T-helper 1 cell treated with Interleukin-12 subunit alpha and Interleukin-12 subunit beta and Interleukin-4 antibody, amounts not matched to agents 30 μg/mL and 1 μg/mL, for 36 hours (primary cell): ENCODE measurements at regions not wholly inside any gene's neighbourhood (a gene's known extent, or its start where the extent isn't known, plus 50 kb on each side); places are given as distances from the start of the nearest gene placed in this dataset.
"Not testable (repeated sequence)": the region's sequence is repeated elsewhere in the genome, so short reads cannot be mapped to it uniquely, and the experiment has no call there.

ENCODE experiments used
- H3K27ac Mint-ChIP-seq: one replicate; pipeline ENCODE4 v1.8.0; 2021; ENCODE audit warnings: mild to moderate bottlenecking, mixed read lengths
- H3K27me3 Mint-ChIP-seq: one replicate; pipeline ENCODE4 v1.8.0; 2021; ENCODE audit warnings: low read depth, mixed read lengths
- H3K36me3 Mint-ChIP-seq: one replicate; pipeline ENCODE4 v1.8.0; 2021; ENCODE audit warnings: low read depth, mixed read lengths
- H3K4me1 Mint-ChIP-seq: one replicate; pipeline ENCODE4 v1.8.0; 2021; ENCODE audit warnings: low read depth, mixed read lengths
- H3K4me3 Mint-ChIP-seq: one replicate; pipeline ENCODE4 v1.8.0; 2021; ENCODE audit warnings: mild to moderate bottlenecking, moderate library complexity, mixed read lengths
- H3K9me3 Mint-ChIP-seq: one replicate; pipeline ENCODE4 v1.8.0; 2021; ENCODE audit warnings: mixed read lengths

DNA sequence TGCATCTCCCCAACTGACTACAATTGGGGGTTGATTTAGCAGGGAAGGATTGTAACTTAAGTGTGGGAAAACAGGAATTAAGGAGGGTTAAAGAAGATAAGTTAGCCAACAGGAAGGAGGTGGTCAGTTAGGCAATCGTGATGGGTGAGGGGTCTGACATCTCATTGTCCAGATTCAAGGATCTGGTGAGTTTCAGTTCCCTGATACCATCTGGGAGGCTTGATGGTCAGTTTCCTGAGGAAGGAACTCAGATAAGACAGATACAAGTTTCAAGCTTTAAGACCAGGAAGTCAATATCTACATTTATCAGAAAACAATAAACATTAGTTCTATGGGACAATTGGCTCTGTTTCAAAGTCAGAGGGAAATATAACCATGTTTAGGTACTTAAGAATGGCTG is 601.8 kb downstream of the SLITRK6 start:
- Mint-ChIP-seq H3K9me3 (peaks cover 6% of the 10 kb centered on the region), H3K27ac (no peak overlapping the region), H3K4me3 (no peak overlapping the region), H3K36me3 (no peaks in the 10 kb centered on the region), H3K27me3 (no peaks in the 10 kb centered on the region), H3K4me1 (no peaks in the 10 kb centered on the region)

DNA sequence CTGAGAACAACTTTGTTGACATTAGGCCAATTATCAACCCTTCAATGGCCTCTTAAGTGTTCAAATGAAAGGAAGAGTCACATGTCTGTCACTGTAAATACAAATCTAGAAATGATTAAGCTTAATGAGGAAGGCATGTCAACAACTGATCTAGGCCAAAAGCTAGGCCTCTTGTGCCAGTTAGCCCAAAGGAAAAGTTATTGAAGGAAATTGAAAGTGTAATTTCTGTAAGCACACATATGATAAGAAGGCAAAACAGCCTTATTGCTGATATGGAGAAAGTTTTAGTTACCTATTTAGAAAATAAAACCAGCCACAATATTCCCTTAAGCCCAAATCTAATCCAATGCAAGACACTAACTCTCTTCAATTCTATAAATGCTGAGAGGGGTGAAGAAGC is 604.7 kb downstream of the SLITRK6 start:
- Mint-ChIP-seq H3K27me3 (no peaks in the 10 kb centered on the region), H3K4me3 (no peak overlapping the region), H3K9me3 (peaks cover 6% of the 10 kb centered on the region), H3K36me3 (no peaks in the 10 kb centered on the region), H3K27ac (no peak overlapping the region), H3K4me1 (no peaks in the 10 kb centered on the region)

DNA sequence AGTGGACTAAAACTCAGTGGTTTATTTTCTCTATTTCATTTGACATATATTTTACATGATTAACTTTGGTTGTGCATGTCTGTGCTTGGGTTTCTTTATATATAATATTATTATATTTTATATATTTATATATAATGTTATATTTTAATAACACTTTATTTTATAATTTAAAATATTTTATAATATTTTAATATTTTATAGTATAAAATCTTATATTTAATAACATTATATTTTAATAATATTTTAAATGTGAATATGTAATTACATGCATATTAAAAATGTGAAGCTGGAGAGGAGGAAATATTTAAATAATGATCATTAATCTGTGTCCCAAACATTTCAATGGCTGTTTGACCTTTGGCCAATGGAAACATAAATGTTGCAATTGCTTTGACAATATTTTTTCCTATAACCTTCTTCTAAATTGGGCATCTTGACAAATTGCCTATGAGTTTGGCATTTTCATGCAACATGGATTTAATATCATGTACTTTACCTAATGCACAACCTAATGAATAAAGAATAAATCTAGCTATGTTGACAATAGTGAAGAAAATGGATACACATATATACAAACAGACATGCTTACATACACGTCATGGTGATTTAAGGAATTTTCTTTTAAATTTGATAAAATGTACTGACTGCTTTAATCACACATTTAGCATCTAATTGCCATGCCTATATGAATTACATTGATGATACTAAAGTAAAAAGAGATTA is 607.1 kb downstream of the SLITRK6 start:
- no peak overlapping the region for H3K4me3 Mint-ChIP-seq
- H3K36me3 Mint-ChIP-seq = no peaks in the 10 kb centered on the region
- no peaks in the 10 kb centered on the region for H3K4me1 Mint-ChIP-seq
- H3K9me3 Mint-ChIP-seq = no peaks in the 10 kb centered on the region
- no peak overlapping the region for H3K27ac Mint-ChIP-seq
- H3K27me3 Mint-ChIP-seq = no peaks in the 10 kb centered on the region

DNA sequence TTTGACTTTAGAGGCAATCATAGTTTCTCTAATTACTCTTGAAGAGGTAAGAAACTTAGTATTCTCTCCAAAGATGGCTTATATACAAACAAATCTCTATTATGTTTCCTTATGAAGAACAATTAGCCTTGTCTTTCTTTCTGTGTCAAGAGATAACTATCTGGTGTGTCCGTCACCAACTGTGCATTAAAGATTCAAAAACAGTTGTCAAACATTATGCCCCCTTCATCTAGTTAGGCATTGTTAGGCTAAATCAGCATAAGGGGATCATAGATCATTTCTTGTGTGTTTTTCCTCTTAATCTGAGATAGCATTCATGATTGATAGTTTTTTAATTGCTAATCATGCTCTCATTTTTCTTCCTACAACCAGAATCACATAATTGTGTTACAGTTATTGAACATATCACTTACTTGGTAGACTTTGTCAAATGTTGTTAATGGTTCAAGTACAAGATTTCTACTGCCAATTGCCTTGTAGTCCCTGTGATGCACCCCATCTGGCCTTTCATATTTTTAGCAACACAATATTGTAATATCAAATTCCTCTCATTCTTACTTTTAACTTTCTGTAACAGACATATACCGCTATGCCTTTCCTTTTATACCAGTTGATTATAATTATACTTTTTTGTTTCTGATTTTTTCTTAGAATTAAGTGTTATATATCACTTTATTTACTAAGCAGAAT is 612.7 kb downstream of the SLITRK6 start:
- Mint-ChIP-seq H3K27ac (no peak overlapping the region), H3K4me1 (no peaks in the 10 kb centered on the region), H3K4me3 (no peak overlapping the region), H3K9me3 (peaks cover 11% of the 10 kb centered on the region), H3K27me3 (no peaks in the 10 kb centered on the region), H3K36me3 (no peaks in the 10 kb centered on the region)

DNA sequence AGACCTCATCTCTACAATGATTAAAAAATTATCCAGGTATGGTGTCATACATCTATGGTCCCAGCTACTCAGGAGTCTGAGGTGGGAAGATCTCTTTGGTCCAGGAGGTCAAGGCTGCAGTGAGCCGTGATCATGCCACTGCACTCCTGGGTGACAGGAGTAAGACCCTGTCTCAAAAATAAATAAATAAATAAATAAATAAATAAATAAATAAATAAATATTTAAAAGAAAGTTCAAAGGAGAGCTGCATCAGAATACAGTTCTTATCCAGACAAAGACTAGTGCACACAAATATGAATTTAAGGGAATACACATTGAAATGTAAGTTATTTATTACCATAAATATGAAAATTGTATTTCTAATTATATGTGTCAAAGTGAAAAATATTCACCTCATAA is 624.9 kb downstream of the SLITRK6 start:
- H3K27ac Mint-ChIP-seq = no peak overlapping the region

DNA sequence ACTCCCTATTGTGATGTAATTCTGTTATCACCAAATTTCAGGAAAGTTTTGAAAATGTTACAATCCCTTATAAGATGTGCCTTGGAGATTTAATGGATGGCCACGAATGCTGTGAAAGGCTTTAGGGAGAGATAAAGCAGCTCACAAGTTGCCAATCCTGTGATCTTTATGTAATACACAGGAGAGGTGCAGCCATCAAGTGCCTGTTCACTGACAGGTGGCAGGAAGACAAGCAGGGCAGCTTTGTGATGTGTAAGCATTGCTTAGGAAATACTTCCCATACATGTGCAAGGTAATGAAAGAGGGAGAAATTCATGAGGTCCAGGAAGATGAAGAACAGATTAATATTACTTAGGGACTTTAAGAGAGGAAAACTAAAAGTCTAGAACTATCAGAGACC is 628.8 kb downstream of the SLITRK6 start:
- Mint-ChIP-seq H3K4me3 (no peak overlapping the region), H3K4me1 (no peaks in the 10 kb centered on the region), H3K36me3 (no peaks in the 10 kb centered on the region), H3K9me3 (no peaks in the 10 kb centered on the region), H3K27ac (no peak overlapping the region), H3K27me3 (no peaks in the 10 kb centered on the region)

More for the DNA sequence above, 624.9 kb downstream of the SLITRK6 start:
- no peaks in the 10 kb centered on the region for H3K4me1 Mint-ChIP-seq
- H3K36me3 Mint-ChIP-seq = no peaks in the 10 kb centered on the region
- peaks cover 10% of the 10 kb centered on the region for H3K9me3 Mint-ChIP-seq
- no peaks in the 10 kb centered on the region for H3K27me3 Mint-ChIP-seq
- no peak overlapping the region for H3K4me3 Mint-ChIP-seq

DNA sequence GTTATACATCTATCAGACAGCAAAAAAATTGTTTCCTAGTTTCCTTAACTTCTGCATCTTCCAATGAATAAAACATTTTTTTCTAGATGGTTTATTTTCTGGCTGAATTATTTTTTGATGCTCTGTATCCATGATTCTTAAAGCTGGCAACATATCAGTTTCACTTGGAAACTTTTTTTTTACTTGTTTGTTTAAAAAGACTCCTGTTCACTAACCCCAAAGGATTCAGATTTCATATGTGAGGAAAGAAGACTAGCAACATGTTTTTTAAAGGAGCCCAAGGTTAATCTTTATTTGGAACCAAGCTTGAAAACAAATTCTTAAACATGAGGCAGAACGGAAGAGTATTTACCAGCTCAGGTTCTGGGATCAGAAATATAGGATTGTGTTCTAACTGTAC is 632.3 kb downstream of the SLITRK6 start:
- peaks cover 17% of the 10 kb centered on the region for H3K9me3 Mint-ChIP-seq
- no peaks in the 10 kb centered on the region for H3K4me1 Mint-ChIP-seq
- no peaks in the 10 kb centered on the region for H3K27me3 Mint-ChIP-seq
- H3K4me3 Mint-ChIP-seq = no peak overlapping the region
- no peak overlapping the region for H3K27ac Mint-ChIP-seq
- H3K36me3 Mint-ChIP-seq = no peaks in the 10 kb centered on the region

DNA sequence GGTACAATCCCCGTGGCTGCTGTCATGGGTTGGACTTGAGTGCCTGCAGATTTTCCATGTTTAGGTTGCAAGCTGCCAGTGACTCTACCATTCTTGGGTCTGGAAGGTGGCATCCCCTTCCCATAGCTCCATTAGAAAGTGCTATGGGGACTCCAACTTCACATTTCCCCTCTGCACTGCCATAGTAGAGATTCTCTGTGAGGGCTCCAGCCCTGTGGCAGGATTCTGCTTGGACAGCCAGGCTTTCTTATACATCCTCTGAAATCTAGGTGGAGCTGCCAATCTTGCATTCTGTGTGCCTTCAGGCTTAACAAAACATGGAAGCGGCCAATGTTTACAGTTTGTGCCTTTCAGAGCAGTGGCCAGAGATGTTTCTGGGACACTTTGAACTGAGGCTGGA is 636.2 kb downstream of the SLITRK6 start:
- no peaks in the 10 kb centered on the region for H3K27me3 Mint-ChIP-seq
- H3K27ac Mint-ChIP-seq = no peak overlapping the region
- no peaks in the 10 kb centered on the region for H3K36me3 Mint-ChIP-seq
- H3K4me1 Mint-ChIP-seq = no peaks in the 10 kb centered on the region
- H3K9me3 Mint-ChIP-seq = peaks cover 20% of the 10 kb centered on the region
- H3K4me3 Mint-ChIP-seq = no peak overlapping the region

DNA sequence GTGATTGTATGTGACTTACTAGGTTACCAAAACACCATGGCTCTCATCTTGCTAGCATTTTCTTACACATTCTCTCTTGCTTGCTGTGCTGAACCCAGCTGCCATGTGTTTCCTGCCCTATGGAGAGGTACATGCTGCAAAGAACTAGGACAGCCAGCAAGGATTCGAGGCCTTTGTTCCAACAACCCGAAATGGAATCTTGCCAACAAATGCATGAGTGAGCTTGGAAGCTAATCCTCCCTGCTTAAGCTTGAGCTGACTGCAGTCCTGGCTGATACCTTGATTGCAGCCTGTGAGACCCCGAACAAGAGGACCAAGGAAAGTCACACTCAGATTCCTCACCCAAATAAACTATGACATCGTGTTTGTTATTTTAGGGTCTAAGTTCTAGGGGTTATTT is 651.2 kb downstream of the SLITRK6 start:
- H3K27ac Mint-ChIP-seq = no peak overlapping the region
- no peak overlapping the region for H3K4me3 Mint-ChIP-seq
- no peaks in the 10 kb centered on the region for H3K4me1 Mint-ChIP-seq
- no peaks in the 10 kb centered on the region for H3K9me3 Mint-ChIP-seq
- no peaks in the 10 kb centered on the region for H3K27me3 Mint-ChIP-seq
- no peaks in the 10 kb centered on the region for H3K36me3 Mint-ChIP-seq

DNA sequence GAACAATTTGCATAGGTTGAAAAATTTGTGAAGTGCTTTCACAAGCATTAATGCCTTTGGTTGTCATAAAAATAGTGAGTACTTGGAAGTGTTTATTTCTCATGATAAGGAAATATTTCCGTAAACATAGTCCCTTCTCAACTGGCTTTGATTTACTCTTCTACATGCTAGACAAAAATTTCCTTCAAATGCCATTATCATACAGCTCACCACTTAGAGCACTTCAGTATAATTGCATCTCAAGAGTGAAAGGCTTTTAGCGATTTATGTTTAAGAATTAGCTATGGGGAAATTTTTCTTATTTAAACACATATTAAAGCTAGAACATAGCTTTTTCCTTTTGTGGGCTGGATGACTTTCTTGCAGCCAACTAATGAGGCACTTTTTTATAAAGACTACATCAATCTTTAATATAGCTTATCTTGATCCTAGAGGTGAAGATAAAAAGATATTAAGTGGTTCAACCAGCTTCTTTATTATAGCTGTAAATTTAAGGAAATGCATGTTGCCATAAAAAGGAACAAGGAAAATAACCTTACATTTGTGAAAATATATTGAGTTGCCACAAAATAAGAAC is 656.8 kb downstream of the SLITRK6 start:
- H3K4me3 Mint-ChIP-seq = no peak overlapping the region
- no peaks in the 10 kb centered on the region for H3K9me3 Mint-ChIP-seq
- no peaks in the 10 kb centered on the region for H3K4me1 Mint-ChIP-seq
- H3K27me3 Mint-ChIP-seq = no peaks in the 10 kb centered on the region
- H3K27ac Mint-ChIP-seq = no peak overlapping the region
- no peaks in the 10 kb centered on the region for H3K36me3 Mint-ChIP-seq

DNA sequence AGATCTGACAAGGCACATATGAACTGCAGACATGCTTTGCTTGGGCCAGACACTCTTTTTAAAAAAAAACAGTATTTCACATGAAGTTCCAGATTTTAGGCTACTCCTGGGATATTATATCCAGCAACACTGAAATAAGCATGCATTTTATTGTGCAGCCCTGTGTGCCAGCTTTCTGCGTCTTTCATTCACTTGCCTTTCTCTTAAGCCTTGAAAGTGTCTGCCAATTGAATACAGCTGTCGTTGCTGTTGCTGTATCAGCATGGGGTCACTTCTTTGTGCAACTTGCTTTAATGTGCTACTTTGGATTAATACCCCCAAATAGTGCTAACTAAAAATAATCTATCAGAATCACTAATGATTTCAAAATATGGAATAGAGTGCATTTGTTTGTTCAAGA is 657.8 kb downstream of the SLITRK6 start:
- no peak overlapping the region for H3K4me3 Mint-ChIP-seq
- no peaks in the 10 kb centered on the region for H3K36me3 Mint-ChIP-seq
- no peaks in the 10 kb centered on the region for H3K27me3 Mint-ChIP-seq
- H3K9me3 Mint-ChIP-seq = no peaks in the 10 kb centered on the region
- no peaks in the 10 kb centered on the region for H3K4me1 Mint-ChIP-seq
- no peak overlapping the region for H3K27ac Mint-ChIP-seq

DNA sequence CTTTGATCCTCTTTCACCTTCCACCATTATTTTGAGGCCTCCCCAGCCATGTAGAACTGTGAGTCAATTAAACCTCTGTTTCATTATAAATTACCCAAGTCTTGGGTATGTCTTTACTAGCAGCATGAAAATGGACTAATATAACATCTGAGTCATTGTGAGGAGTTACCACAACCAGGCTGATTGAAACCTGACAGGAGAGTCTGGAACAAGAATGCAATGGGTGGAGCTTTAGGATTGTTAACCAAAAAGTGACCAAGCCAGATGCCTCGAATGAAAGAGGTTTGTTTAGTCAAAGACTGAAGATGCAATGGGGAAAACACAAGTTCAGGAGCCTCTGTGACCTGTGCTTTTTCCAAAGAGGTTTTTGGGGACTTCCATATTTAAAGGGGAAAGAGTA is 659.0 kb downstream of the SLITRK6 start:
- no peaks in the 10 kb centered on the region for H3K27me3 Mint-ChIP-seq
- no peaks in the 10 kb centered on the region for H3K4me1 Mint-ChIP-seq
- H3K36me3 Mint-ChIP-seq = no peaks in the 10 kb centered on the region
- H3K27ac Mint-ChIP-seq = no peak overlapping the region
- no peak overlapping the region for H3K4me3 Mint-ChIP-seq
- no peaks in the 10 kb centered on the region for H3K9me3 Mint-ChIP-seq

DNA sequence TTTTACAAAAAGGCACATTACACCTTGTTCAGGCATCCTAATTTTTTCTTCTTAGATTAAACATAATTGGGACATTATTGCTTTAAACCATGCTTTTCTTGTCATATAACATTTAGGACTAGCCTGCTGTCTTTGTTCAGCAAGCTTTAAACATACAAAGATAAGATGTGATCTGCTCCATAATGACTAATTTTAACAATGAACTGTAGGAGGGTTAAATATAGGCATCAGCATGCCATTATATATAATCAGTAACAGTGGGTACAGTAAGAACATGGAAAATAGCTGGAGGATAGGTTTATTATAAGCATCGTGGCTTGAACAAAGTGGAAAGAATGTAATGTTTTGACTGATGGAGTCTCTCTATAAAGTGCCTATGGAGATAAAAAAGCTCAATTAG is 661.7 kb downstream of the SLITRK6 start:
- Mint-ChIP-seq H3K9me3 (no peaks in the 10 kb centered on the region), H3K4me1 (no peaks in the 10 kb centered on the region), H3K4me3 (no peak overlapping the region), H3K27me3 (no peaks in the 10 kb centered on the region), H3K27ac (no peak overlapping the region), H3K36me3 (no peaks in the 10 kb centered on the region)

DNA sequence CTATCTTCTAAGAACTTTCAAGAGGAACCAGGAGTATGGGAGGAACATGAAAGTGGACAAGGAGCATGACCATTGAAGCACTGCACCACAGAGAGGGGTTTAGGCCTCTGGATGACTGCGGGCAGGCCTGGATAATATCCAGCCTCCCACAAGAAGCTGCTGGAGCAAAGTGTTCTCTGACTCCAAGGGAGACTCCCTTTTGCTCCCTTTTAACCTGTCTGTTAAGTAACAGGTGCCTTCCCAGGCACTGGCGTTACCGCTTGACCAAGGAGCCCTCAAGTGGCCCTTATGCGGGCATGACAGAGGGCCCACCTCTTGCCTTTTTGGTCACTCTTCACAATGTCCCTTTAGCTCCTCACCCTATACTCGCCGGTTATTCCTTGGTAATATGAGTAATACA is 666.2 kb downstream of the SLITRK6 start:
- H3K4me3 Mint-ChIP-seq = no peak overlapping the region
- H3K9me3 Mint-ChIP-seq = peaks cover 3% of the 10 kb centered on the region
- H3K36me3 Mint-ChIP-seq = no peaks in the 10 kb centered on the region
- no peaks in the 10 kb centered on the region for H3K4me1 Mint-ChIP-seq
- no peaks in the 10 kb centered on the region for H3K27me3 Mint-ChIP-seq
- no peak overlapping the region for H3K27ac Mint-ChIP-seq

DNA sequence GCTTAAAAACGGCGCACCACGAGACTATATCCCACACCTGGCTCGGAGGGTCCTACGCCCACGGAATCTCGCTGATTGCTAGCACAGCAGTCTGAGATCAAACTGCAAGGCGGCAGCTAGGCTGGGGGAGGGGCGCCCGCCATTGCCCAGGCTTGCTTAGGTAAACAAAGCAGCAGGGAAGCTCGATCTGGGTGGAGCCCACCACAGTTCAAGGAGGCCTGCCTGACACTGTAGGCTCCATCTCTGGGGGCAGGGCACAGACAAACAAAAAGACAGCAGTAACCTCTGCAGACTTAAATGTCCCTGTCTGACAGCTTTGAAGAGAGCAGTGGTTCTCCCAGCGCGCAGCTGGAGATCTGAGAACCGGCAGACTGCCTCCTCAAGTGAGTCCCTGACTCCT is 675.7 kb downstream of the SLITRK6 start:
- H3K36me3 Mint-ChIP-seq, H3K9me3 Mint-ChIP-seq, H3K27ac Mint-ChIP-seq, H3K4me3 Mint-ChIP-seq, H3K4me1 Mint-ChIP-seq, H3K27me3 Mint-ChIP-seq: not testable (repeated sequence)
